Fibroblast of lung (primary cell): ENCODE measurements at regions not wholly inside any gene's neighbourhood (a gene's known extent, or its start where the extent isn't known, plus 50 kb on each side); places are given as distances from the start of the nearest gene placed in this dataset.

ENCODE experiments used
- DNase-seq, 2 donors: peaks; one replicate each; pipeline versions ENCODE4 v3.0.0 to v3.0.0-alpha.2; 2010; ENCODE audit warnings: low read depth in 2 of 2
- H2AFZ ChIP-seq: 2 replicates; pipeline ENCODE4 v1.5.1; 2012; ENCODE audit warnings: low read length, control low read depth, inconsistent platforms
- H3K27ac ChIP-seq: 2 replicates; pipeline ENCODE4 v1.5.1; 2011; ENCODE audit warnings: low read length, control low read depth; ENCODE audit not compliant: insufficient read depth
- H3K27me3 ChIP-seq: 2 replicates; pipeline ENCODE4 v1.5.1; 2011; ENCODE audit warnings: mild to moderate bottlenecking, low read length; ENCODE audit not compliant: control insufficient read depth, insufficient read depth
- H3K36me3 ChIP-seq: 2 replicates; pipeline ENCODE4 v1.5.1; 2011; ENCODE audit warnings: low read length; ENCODE audit not compliant: control insufficient read depth, insufficient read depth
- H3K4me1 ChIP-seq: 2 replicates; pipeline ENCODE4 v1.5.1; 2011; ENCODE audit warnings: low read length; ENCODE audit not compliant: control insufficient read depth, insufficient read depth; ENCODE audit errors: extremely low read depth
- H3K4me2 ChIP-seq: 2 replicates; pipeline ENCODE4 v1.5.1; 2011; ENCODE audit warnings: low read length, control low read depth; ENCODE audit not compliant: insufficient read depth; ENCODE audit errors: extremely low read depth
- H3K4me3 ChIP-seq, 4 experiments: fragments of 200-600 bp in 1 of 4; sonication (generic) in 1 of 4; replicated peaks in 1 of 4; 2 replicates each; pipeline ENCODE4 v1.5.1; 2011 to 2016; ENCODE audit warnings: low read length in 4 of 4, low read depth in 3 of 4, mild to moderate bottlenecking in 3 of 4, control low read depth in 2 of 4, inconsistent platforms in 1 of 4, mixed read lengths in 1 of 4; ENCODE audit not compliant: insufficient read depth in 1 of 4; ENCODE audit errors: control extremely low read depth in 1 of 4
- H3K79me2 ChIP-seq: 2 replicates; pipeline ENCODE4 v1.5.1; 2012; ENCODE audit warnings: mild to moderate bottlenecking, low read length, inconsistent platforms; ENCODE audit not compliant: control insufficient read depth, insufficient read depth
- H3K9ac ChIP-seq: 2 replicates; pipeline ENCODE4 v1.5.1; 2011; ENCODE audit warnings: mild to moderate bottlenecking, low read length, control low read depth; ENCODE audit not compliant: insufficient read depth
- H3K9me3 ChIP-seq: 2 replicates; pipeline ENCODE4 v1.5.1; 2012; ENCODE audit warnings: low read depth, low read length; ENCODE audit not compliant: control insufficient read depth, insufficient read depth
- H4K20me1 ChIP-seq: 2 replicates; pipeline ENCODE4 v1.5.1; 2011; ENCODE audit warnings: low read length; ENCODE audit not compliant: control insufficient read depth, insufficient read depth; ENCODE audit errors: extremely low read depth
- CTCF ChIP-seq, 2 donors: IDR thresholded peaks in 1 of 2; conservative IDR thresholded peaks in 1 of 2; 1 replicate in 1 of 2; 2 replicates in 1 of 2; pipeline ENCODE4 v1.5.1; 2011 to 2012; ENCODE audit warnings: low read length in 2 of 2, control low read depth in 1 of 2, inconsistent platforms in 1 of 2, low read depth in 1 of 2, mild to moderate bottlenecking in 1 of 2
- EZH2 ChIP-seq: IDR thresholded peaks from 2 replicates; pipeline ENCODE4 v1.5.1; 2012; ENCODE audit warnings: low read length, control low read depth, mild to moderate bottlenecking; ENCODE audit errors: missing control alignments

GRCh38 chr14:82223276-82223675 is 689.6 kb upstream of the SEL1L start:
- no peak overlapping the region for H3K27ac ChIP-seq
- H3K9me3 ChIP-seq, result no peaks in the 10 kb centered on the region
- H2AFZ ChIP-seq, result no peak overlapping the region
- H4K20me1 ChIP-seq, result no peaks in the 10 kb centered on the region
- H3K27me3 ChIP-seq, result no peaks in the 10 kb centered on the region
- no peaks in the 10 kb centered on the region for H3K79me2 ChIP-seq
- no peak for DNase-seq
- no peak overlapping the region for H3K4me3 ChIP-seq
- no peak overlapping the region for H3K4me2 ChIP-seq
- H3K36me3 ChIP-seq, result no peaks in the 10 kb centered on the region
- no peak for TF ChIP-seq CTCF (conservative IDR thresholded peaks at IDR 0.05 in 1 of 2, IDR thresholded peaks at IDR 0.05 in 1 of 2; ENCODE audit: low read depth in 1 of 2, low read length in 2 of 2)
- no peak for TF ChIP-seq EZH2
- H3K9ac ChIP-seq, result no peak overlapping the region
- H3K4me1 ChIP-seq, result no peaks in the 10 kb centered on the region

DNA sequence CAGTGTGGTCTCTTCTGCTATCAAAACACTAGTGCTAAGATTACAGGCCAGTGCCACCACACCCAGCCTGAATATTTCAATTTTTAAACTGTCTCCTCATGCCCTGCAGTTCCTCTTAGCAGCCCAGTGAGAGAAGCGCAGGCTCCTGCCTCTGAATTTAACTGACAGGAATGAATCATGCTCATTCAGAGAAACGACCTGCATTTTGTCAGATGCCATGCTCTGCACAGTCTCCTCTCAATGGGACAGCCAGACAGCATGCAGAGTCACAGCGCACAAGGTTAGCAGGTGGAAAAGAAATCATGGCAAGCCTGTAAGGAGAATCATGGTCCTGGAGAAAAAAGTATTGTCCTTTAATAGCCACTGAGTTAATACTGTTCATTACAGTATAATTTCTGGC is 691.0 kb upstream of the SEL1L start:
- Histone ChIP-seq H3K9me3 (no peaks in the 10 kb centered on the region), H3K4me3 (no peak overlapping the region), H3K4me1 (no peaks in the 10 kb centered on the region), H4K20me1 (no peaks in the 10 kb centered on the region), H3K27me3 (no peaks in the 10 kb centered on the region), H3K9ac (no peak overlapping the region), H3K4me2 (no peak overlapping the region), H3K36me3 (no peaks in the 10 kb centered on the region), H3K79me2 (no peaks in the 10 kb centered on the region), H2AFZ (no peak overlapping the region), H3K27ac (no peak overlapping the region)
- DNase-seq, result no peak
- no peak for TF ChIP-seq EZH2
- TF ChIP-seq CTCF (conservative IDR thresholded peaks at IDR 0.05 in 1 of 2, IDR thresholded peaks at IDR 0.05 in 1 of 2; ENCODE audit: low read depth in 1 of 2, low read length in 2 of 2), result no peak

DNA sequence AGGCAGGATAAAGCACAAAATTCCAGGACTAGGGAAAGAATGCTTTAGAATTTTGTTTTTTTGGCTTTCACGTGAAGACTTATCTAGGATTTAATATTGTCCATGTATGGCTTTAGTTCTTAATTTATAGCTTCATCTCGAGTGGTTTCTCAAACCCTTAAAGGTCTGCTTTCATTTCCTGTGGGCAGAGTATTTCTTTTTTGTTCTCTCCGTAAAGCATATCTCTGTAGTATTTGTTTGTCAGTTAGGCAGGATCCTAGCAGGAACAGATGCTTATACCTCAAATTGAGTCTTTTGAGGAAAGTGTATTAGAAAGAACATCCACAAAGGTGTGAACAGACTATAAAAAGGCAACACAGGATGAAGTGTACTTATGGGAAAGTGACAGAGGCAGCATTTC is 697.1 kb upstream of the SEL1L start:
- Histone ChIP-seq H3K9me3 (no peaks in the 10 kb centered on the region), H4K20me1 (no peaks in the 10 kb centered on the region), H3K4me3 (no peak overlapping the region), H3K27ac (no peak overlapping the region), H3K4me2 (no peak overlapping the region), H3K9ac (no peak overlapping the region), H2AFZ (no peak overlapping the region), H3K27me3 (no peaks in the 10 kb centered on the region), H3K4me1 (no peaks in the 10 kb centered on the region), H3K36me3 (no peaks in the 10 kb centered on the region), H3K79me2 (no peaks in the 10 kb centered on the region)
- no peak for TF ChIP-seq EZH2
- no peak for TF ChIP-seq CTCF (conservative IDR thresholded peaks at IDR 0.05 in 1 of 2, IDR thresholded peaks at IDR 0.05 in 1 of 2; ENCODE audit: low read depth in 1 of 2, low read length in 2 of 2)
- DNase-seq, result no peak
